Panc1 (cell line): ENCODE measurements at regions not wholly inside any gene's neighbourhood (a gene's known extent, or its start where the extent isn't known, plus 50 kb on each side); places are given as distances from the start of the nearest gene placed in this dataset.

ENCODE experiments used
- ATAC-seq: fragments of 200-7000 bp; cut with Tn5 transposase; 2 replicates; pipeline ENCODE4 v1.9.1; 2020; ENCODE audit warnings: mild to moderate bottlenecking, moderate library complexity
- BruUV-seq: library from RNA; stranded (reverse); fragments of 400-500 nt; replicated peaks from 2 replicates; lab custom pipeline; 2021; lab: Mats Ljungman, UMichigan
- CTCF ChIA-PET: fragments of 300-600 bp; sonication (Branson Sonifier 250); formaldehyde crosslinking; loops from one replicate; lab custom pipeline; 2022; ENCODE audit warnings: antibody characterized with exemption; lab: Charles Lee
- POLR2A ChIA-PET: fragments of 300-600 bp; sonication (Branson Sonifier 250); formaldehyde crosslinking; loops from one replicate; lab custom pipeline; 2022; ENCODE audit warnings: antibody characterized with exemption; lab: Charles Lee
- DNase-seq: peaks from one replicate; pipeline ENCODE4 v3.0.0-alpha.2; 2010; ENCODE audit warnings: low read depth, low spot score
- H3K27ac ChIP-seq: 2 replicates; pipeline ENCODE4 v1.5.1; 2011; ENCODE audit warnings: mild to moderate bottlenecking, low read length, inconsistent platforms
- H3K27me3 ChIP-seq: fragments of 200-500 bp; sonication (Bioruptor generic); 2 replicates; pipeline ENCODE4 v1.6.0; 2014; ENCODE audit warnings: low read length, inconsistent platforms; ENCODE audit not compliant: control insufficient read depth, insufficient read depth
- H3K36me3 ChIP-seq: fragments of 200-500 bp; sonication (Bioruptor generic); 2 replicates; pipeline ENCODE4 v1.5.1; 2014; ENCODE audit warnings: inconsistent platforms, mild to moderate bottlenecking, low read length, moderate library complexity; ENCODE audit not compliant: control insufficient read depth, insufficient read depth
- H3K4me1 ChIP-seq: 2 replicates; pipeline ENCODE4 v1.5.1; 2011; ENCODE audit warnings: inconsistent platforms, mild to moderate bottlenecking, low read length, moderate library complexity; ENCODE audit not compliant: control insufficient read depth, insufficient read depth
- H3K4me3 ChIP-seq, 2 experiments: 2 replicates each; pipeline ENCODE4 v1.5.1; 2011 to 2012; ENCODE audit warnings: low read depth in 2 of 2, low read length in 2 of 2, mild to moderate bottlenecking in 2 of 2, inconsistent platforms in 1 of 2, moderate library complexity in 1 of 2
- H3K9me3 ChIP-seq: fragments of 200-500 bp; sonication (Bioruptor generic); 2 replicates; pipeline ENCODE4 v1.5.1; 2014; ENCODE audit warnings: low read depth, mild to moderate bottlenecking, inconsistent platforms, low read length, moderate library complexity; ENCODE audit not compliant: control insufficient read depth, insufficient read depth
- POLR2AphosphoS5 ChIP-seq: IDR thresholded peaks from 2 replicates; pipeline ENCODE4 v1.6.1; 2012; ENCODE audit warnings: mild to moderate bottlenecking, low read depth, low read length, moderate library complexity
- SIN3A ChIP-seq: IDR thresholded peaks from 2 replicates; pipeline ENCODE4 v1.6.1; 2012; ENCODE audit warnings: low read depth, mild to moderate bottlenecking, low read length, moderate library complexity, borderline replicate concordance; ENCODE audit not compliant: insufficient read depth
- TCF7L2 ChIP-seq: IDR thresholded peaks from 2 replicates; pipeline ENCODE4 v1.6.1; 2011; ENCODE audit warnings: mild to moderate bottlenecking, low read depth, low read length, inconsistent platforms
- in situ Hi-C: cut with HindIII; loops from 2 replicates; pipeline ENCODE4 v1.10.0; 2016; ENCODE audit warnings: low sequenced_read_pairs, low pct_unique_long_range_greater_than_20kb
- intact Hi-C: fragments of 100-400 bp; cut with micrococcal nuclease; formaldehyde crosslinking; loops from one replicate; pipeline ENCODE4 v1.10.0; 2022; ENCODE audit not compliant: unreplicated experiment
- TF ChIP-seq, protein P1 (sequence below), 2 experiments: IDR thresholded peaks; 2 replicates each; pipeline ENCODE4 v1.6.1; 2011 to 2012; ENCODE audit warnings: low read depth in 2 of 2, control low read depth in 1 of 2, low read length in 1 of 2, mild to moderate bottlenecking in 1 of 2, moderate library complexity in 1 of 2; ENCODE audit not compliant: insufficient read depth in 1 of 2
- TF ChIP-seq, protein P2 (sequence below): fragments of 450-650 bp; IDR thresholded peaks from 2 replicates; pipeline ENCODE4 v1.5.1; 2017; ENCODE audit warnings: mild to moderate bottlenecking

DNA sequence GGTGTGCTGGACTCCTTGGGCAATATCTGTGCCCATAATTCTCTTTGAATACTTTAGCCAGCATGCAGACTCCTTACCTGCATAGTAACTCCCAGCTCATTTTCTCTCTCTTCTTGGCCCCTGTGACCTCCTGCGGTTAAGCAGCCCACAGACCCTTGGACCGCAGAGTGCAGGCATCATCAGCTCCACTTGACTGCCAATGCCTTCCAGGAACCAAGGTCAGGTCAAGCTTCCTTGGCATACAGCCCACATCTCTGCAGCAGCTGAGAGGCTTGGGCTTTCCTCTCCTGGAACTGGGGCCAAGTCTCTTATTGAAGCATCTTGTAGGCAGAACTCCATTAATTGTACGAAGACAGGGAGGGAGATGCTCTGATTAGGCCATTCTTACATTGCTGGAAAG is 130.1 kb upstream of the PIEZO2 start:
- H3K4me3 ChIP-seq: no peak overlapping the region
- H3K9me3 ChIP-seq: no peaks in the 10 kb centered on the region
- in situ Hi-C loops: no loop called here
- TF ChIP-seq, protein P1, sequence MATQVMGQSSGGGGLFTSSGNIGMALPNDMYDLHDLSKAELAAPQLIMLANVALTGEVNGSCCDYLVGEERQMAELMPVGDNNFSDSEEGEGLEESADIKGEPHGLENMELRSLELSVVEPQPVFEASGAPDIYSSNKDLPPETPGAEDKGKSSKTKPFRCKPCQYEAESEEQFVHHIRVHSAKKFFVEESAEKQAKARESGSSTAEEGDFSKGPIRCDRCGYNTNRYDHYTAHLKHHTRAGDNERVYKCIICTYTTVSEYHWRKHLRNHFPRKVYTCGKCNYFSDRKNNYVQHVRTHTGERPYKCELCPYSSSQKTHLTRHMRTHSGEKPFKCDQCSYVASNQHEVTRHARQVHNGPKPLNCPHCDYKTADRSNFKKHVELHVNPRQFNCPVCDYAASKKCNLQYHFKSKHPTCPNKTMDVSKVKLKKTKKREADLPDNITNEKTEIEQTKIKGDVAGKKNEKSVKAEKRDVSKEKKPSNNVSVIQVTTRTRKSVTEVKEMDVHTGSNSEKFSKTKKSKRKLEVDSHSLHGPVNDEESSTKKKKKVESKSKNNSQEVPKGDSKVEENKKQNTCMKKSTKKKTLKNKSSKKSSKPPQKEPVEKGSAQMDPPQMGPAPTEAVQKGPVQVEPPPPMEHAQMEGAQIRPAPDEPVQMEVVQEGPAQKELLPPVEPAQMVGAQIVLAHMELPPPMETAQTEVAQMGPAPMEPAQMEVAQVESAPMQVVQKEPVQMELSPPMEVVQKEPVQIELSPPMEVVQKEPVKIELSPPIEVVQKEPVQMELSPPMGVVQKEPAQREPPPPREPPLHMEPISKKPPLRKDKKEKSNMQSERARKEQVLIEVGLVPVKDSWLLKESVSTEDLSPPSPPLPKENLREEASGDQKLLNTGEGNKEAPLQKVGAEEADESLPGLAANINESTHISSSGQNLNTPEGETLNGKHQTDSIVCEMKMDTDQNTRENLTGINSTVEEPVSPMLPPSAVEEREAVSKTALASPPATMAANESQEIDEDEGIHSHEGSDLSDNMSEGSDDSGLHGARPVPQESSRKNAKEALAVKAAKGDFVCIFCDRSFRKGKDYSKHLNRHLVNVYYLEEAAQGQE (IDR thresholded peaks at IDR 0.05; ENCODE audit: insufficient read depth in 1 of 2, low read depth in 2 of 2, low read length in 1 of 2): no peak
- TF ChIP-seq POLR2AphosphoS5 (no peak), TCF7L2 (no peak), SIN3A (no peak)
- TF ChIP-seq, protein P2, sequence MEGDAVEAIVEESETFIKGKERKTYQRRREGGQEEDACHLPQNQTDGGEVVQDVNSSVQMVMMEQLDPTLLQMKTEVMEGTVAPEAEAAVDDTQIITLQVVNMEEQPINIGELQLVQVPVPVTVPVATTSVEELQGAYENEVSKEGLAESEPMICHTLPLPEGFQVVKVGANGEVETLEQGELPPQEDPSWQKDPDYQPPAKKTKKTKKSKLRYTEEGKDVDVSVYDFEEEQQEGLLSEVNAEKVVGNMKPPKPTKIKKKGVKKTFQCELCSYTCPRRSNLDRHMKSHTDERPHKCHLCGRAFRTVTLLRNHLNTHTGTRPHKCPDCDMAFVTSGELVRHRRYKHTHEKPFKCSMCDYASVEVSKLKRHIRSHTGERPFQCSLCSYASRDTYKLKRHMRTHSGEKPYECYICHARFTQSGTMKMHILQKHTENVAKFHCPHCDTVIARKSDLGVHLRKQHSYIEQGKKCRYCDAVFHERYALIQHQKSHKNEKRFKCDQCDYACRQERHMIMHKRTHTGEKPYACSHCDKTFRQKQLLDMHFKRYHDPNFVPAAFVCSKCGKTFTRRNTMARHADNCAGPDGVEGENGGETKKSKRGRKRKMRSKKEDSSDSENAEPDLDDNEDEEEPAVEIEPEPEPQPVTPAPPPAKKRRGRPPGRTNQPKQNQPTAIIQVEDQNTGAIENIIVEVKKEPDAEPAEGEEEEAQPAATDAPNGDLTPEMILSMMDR: no peak
- no TSS peak for BruUV-seq
- intact Hi-C loops: no loop called here
- no peaks in the 10 kb centered on the region for H3K4me1 ChIP-seq
- H3K27me3 ChIP-seq: no peaks in the 10 kb centered on the region
- DNase-seq (no peak), ATAC-seq (no peak)
- ChIA-PET POLR2A (no interaction called here), CTCF (no interaction called here)
- no peaks in the 10 kb centered on the region for H3K36me3 ChIP-seq
- no peak overlapping the region for H3K27ac ChIP-seq

DNA sequence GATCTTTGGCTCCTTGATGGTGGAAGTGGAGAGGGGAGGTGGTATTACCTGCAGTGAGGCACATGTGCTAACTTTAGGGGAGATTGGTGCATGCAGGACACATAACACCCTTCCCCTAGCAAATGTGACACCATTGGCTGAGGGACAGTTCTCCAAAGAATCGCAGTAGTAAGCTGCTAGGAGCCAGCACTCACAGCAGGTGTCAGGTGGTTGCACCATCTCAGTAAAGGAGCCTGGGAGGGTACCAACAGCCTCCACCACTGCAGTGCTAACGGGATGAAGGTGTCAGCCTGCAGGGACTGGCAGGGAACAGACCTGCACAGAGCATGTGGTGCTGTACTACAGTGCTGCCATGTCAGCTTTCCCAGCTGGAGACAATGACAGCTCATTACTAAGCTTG is 127.3 kb upstream of the PIEZO2 start:
- ChIA-PET POLR2A (no interaction called here), CTCF (no interaction called here)
- ATAC-seq: no peak
- DNase-seq: no peak
- no peak overlapping the region for H3K4me3 ChIP-seq
- intact Hi-C loops (no loop called here), in situ Hi-C loops (no loop called here)
- H3K4me1 ChIP-seq: no peaks in the 10 kb centered on the region
- BruUV-seq: no TSS peak
- no peak overlapping the region for H3K27ac ChIP-seq
- H3K36me3 ChIP-seq: no peaks in the 10 kb centered on the region
- H3K27me3 ChIP-seq: no peaks in the 10 kb centered on the region
- no peaks in the 10 kb centered on the region for H3K9me3 ChIP-seq
- TF ChIP-seq TCF7L2 (no peak), POLR2AphosphoS5 (no peak), SIN3A (no peak)
- TF ChIP-seq, protein P2: no peak
- TF ChIP-seq, protein P1 (IDR thresholded peaks at IDR 0.05; ENCODE audit: insufficient read depth in 1 of 2, low read depth in 2 of 2, low read length in 1 of 2): no peak
